Thoracic aorta (tissue), 2 donors: ENCODE measurements at regions not wholly inside any gene's neighbourhood (a gene's known extent, or its start where the extent isn't known, plus 50 kb on each side); places are given as distances from the start of the nearest gene placed in this dataset.

Experiments
- ATAC-seq: fragments of 150-250 bp; one replicate; pipeline ENCODE4 v1.8.0; 2017; ENCODE audit warnings: low read depth; ENCODE audit not compliant: insufficient number of reproducible peaks, low FRiP score
- DNase-seq: peaks from one replicate; pipeline ENCODE4 v3.0.0-alpha.2; 2020; ENCODE audit warnings: low spot score
- H3K27ac ChIP-seq, 2 donors: fragments of 200-600 bp; sonication (generic); 1 replicate in 1 of 2; 2 replicates in 1 of 2; pipeline ENCODE4 v1.5.1; 2016; ENCODE audit warnings: mild to moderate bottlenecking in 2 of 2, moderate library complexity in 2 of 2
- H3K27me3 ChIP-seq: fragments of 200-600 bp; sonication (generic); replicated peaks from 2 replicates; pipeline ENCODE4 v1.6.0; 2016; ENCODE audit warnings: mild to moderate bottlenecking; ENCODE audit not compliant: insufficient read depth
- H3K36me3 ChIP-seq: fragments of 200-600 bp; sonication (generic); one replicate; pipeline ENCODE4 v1.5.1; 2016
- H3K4me1 ChIP-seq, 2 donors: fragments of 200-600 bp; sonication (generic); 1 replicate in 1 of 2; 2 replicates in 1 of 2; pipeline versions ENCODE4 v1.5.1 to v1.6.0; 2016; ENCODE audit warnings: low read depth in 2 of 2, mild to moderate bottlenecking in 1 of 2; ENCODE audit not compliant: control insufficient read depth in 1 of 2
- H3K4me3 ChIP-seq: fragments of 200-600 bp; sonication (generic); 2 replicates; pipeline ENCODE4 v1.5.1; 2016; ENCODE audit warnings: mild to moderate bottlenecking
- H3K9me3 ChIP-seq: fragments of 200-600 bp; sonication (generic); 2 replicates; pipeline ENCODE4 v1.5.1; 2016
- TF ChIP-seq, protein P1 (sequence below): fragments of 200-600 bp; sonication (generic); IDR thresholded peaks from one replicate; pipeline ENCODE4 v1.5.1; 2019; ENCODE audit warnings: antibody characterized with exemption

DNA sequence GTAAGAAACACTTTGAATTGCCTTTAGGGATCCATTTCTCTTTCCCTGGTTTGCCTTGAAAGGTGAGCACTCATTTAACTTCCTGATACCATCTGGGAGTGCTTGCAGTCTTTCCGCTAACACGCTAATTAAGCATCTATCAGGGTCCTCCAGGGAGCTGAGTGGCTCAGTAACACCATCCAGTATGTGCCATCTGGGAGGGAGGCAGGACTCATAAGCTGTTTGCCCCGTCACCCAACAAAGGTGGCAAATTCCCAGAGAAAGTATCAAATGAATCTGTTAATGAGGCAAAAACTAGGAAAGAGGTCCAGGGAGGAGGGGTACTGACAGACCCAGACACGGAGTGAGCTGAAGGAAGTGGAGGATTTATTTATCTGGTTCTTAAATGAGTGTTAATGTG lies 430.9 kb downstream of the HLX start:
- DNase-seq (no peak), ATAC-seq (no peak)
- no peaks in the 10 kb centered on the region for H3K9me3 ChIP-seq
- H3K4me1 ChIP-seq = peaks cover 6 to 12% of the 10 kb centered on the region in 2 donors
- H3K4me3 ChIP-seq = no peak overlapping the region
- no peak overlapping the region for H3K27ac ChIP-seq
- no peaks in the 10 kb centered on the region for H3K27me3 ChIP-seq
- TF ChIP-seq, protein P1, sequence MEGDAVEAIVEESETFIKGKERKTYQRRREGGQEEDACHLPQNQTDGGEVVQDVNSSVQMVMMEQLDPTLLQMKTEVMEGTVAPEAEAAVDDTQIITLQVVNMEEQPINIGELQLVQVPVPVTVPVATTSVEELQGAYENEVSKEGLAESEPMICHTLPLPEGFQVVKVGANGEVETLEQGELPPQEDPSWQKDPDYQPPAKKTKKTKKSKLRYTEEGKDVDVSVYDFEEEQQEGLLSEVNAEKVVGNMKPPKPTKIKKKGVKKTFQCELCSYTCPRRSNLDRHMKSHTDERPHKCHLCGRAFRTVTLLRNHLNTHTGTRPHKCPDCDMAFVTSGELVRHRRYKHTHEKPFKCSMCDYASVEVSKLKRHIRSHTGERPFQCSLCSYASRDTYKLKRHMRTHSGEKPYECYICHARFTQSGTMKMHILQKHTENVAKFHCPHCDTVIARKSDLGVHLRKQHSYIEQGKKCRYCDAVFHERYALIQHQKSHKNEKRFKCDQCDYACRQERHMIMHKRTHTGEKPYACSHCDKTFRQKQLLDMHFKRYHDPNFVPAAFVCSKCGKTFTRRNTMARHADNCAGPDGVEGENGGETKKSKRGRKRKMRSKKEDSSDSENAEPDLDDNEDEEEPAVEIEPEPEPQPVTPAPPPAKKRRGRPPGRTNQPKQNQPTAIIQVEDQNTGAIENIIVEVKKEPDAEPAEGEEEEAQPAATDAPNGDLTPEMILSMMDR = no peak
- no peaks in the 10 kb centered on the region for H3K36me3 ChIP-seq

DNA sequence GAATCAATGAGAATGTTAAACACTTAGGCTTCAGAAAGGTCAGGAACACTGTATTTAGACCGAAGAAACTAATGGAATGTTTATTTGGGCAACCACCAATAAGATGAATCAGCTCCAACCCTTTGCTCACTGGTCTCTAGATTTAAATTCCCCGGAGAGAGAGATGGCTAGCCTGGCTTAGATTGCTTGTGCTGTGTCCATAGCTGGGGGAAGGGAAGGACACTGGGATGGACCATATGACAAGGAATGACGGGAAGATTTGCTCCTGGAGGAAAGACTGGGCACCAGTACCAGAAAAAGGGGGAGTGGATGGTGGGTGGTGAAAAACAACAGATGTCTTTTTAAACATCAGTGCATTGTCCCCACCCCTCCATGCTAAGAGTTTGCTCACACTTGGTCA lies 426.6 kb downstream of the DUSP10 start:
- TF ChIP-seq, protein P1 = no peak
- peak overlapping the region in 1 of 2 donors; percentile 37 for H3K27ac ChIP-seq

DNA sequence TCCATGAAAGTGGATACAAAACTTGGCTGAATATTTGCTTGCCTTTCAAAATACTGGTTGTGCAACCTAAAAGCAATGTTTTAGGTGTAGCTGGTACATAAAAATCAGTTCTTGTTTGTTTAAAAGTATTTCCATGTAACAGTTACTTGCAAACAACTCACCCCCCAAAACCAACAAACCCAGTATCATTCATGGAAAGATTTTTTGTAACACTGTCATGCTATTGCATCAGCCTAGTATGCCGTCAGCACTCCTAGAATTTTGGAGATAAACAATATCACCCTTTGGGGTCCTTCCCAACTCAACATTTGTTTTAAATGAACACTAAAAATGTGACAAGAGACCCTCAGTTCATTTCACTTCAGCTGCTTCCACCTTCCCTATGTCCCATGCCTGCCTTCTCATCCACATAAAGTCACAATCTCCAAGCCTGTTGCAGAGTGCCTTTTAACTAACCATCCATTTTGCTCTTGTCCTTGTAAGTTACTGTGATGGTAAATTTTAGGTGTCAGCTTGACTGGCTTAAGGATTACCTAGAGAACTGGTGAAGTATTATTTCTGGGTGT lies 425.3 kb downstream of the DUSP10 start:
- H3K27ac ChIP-seq = no peak overlapping the region
- ATAC-seq (no peak), DNase-seq (no peak)
- H3K27me3 ChIP-seq = no peaks in the 10 kb centered on the region
- no peak overlapping the region for H3K4me3 ChIP-seq
- no peaks in the 10 kb centered on the region for H3K36me3 ChIP-seq
- no peaks in the 10 kb centered on the region for H3K9me3 ChIP-seq
- TF ChIP-seq, protein P1 = no peak
- H3K4me1 ChIP-seq = peaks cover 16 to 21% of the 10 kb centered on the region in 2 donors

More for the DNA sequence above, 426.6 kb downstream of the DUSP10 start:
- no peaks in the 10 kb centered on the region for H3K9me3 ChIP-seq
- H3K4me1 ChIP-seq = peaks cover 16 to 21% of the 10 kb centered on the region in 2 donors
- DNase-seq = no peak
- no peaks in the 10 kb centered on the region for H3K36me3 ChIP-seq
- H3K27me3 ChIP-seq = no peaks in the 10 kb centered on the region
- H3K4me3 ChIP-seq = no peak overlapping the region
- ATAC-seq = no peak

DNA sequence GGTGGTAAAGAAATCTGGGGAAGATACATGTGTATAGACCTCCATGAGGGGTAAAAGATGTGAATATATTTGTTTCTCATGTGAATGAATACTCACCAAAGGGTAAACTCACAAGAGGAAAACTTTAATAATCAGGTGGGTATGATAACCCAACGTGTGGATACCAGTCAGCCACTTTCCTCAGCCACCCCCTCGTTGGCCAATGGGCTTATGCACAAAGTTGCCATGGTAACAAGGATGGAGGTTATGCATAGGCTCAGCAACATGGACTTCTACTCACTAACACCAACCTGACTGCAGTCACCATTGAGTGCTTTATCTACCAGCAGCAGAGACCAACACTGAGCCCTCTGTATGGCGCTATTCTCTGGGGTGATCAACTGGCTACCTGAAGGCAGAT lies 424.4 kb downstream of the DUSP10 start:
- peaks cover 16 to 21% of the 10 kb centered on the region in 2 donors for H3K4me1 ChIP-seq
- no peak overlapping the region for H3K4me3 ChIP-seq
- no peak for DNase-seq
- H3K9me3 ChIP-seq = no peaks in the 10 kb centered on the region
- no peaks in the 10 kb centered on the region for H3K27me3 ChIP-seq
- no peak for ATAC-seq
- no peak overlapping the region for H3K27ac ChIP-seq
- H3K36me3 ChIP-seq = no peaks in the 10 kb centered on the region
- TF ChIP-seq, protein P1 = no peak

DNA sequence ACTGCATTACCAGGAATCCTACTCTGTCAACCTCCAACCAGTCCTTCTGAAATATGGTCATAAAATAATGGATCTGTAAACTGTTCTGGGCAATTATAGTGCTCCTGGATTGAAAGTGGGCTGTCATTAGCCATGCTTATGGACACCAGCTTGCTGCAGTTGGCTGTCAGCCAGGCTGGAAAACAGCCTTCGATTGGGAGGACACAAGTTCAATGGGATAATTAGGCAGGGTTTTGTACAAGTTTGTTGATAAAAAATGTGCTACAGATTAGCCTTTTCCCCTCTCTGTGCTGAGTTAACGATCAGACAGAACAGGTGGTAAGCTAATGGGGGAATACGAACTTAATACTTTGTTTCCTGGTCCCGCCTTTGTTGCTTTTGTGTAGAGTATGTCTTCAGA lies 413.9 kb downstream of the DUSP10 start:
- Histone ChIP-seq H3K27me3 (no peaks in the 10 kb centered on the region), H3K4me1 (no peaks in the 10 kb centered on the region), H3K4me3 (no peak overlapping the region), H3K9me3 (peaks cover 13% of the 10 kb centered on the region), H3K36me3 (no peaks in the 10 kb centered on the region), H3K27ac (no peak overlapping the region)
- DNase-seq (no peak), ATAC-seq (no peak)
- TF ChIP-seq, protein P1 = no peak
